ENCODE measurements at regions not wholly inside any gene's neighbourhood (a gene's known extent, or its start where the extent isn't known, plus 50 kb on each side); places are given as distances from the start of the nearest gene placed in this dataset.

DNA sequence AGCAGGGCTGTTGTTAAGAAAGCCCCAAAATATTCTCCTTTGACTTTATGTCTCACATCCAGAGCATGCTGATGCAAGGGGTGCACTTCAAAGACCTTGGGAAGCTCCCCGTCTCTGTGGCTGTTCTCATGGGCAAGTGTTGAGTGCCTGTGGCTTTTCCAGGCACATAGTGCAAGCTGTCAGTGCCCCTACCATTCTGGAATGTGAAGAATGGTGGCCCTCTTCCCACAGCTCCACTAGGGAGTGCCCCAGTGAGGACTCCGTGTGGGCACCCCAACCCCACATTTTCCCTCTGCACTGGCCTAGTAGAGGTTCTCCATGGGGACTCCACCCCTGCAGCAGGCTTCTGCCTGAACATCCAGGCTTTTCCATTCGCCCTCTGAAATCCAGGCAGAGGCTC lies 673.7 kb downstream of the HTR1B start:
- no peaks in the 10 kb centered on the region for H3K27me3 ChIP-seq (ENCODE audit: control insufficient read depth in 1 of 2, insufficient read depth in 2 of 2, low read length in 2 of 2)

More for the DNA sequence above, 673.7 kb downstream of the HTR1B start:
- Histone ChIP-seq H3K9ac (ENCODE audit: insufficient read depth, low read depth, low read length) (no peak overlapping the region), H3K27ac (ENCODE audit: extremely low read length, insufficient read depth, low read length) (no peak overlapping the region), H3K36me3 (replicated peaks in 1 of 2; ENCODE audit: control insufficient read depth in 1 of 2, insufficient read depth in 2 of 2, low read length in 2 of 2) (no peaks in the 10 kb centered on the region), H3K4me1 (ENCODE audit: insufficient read depth, low read length) (peaks cover 21% of the 10 kb centered on the region), H2AFZ (ENCODE audit: low read length) (no peak overlapping the region), H3K9me3 (ENCODE audit: low read length) (peaks cover 12% of the 10 kb centered on the region; the same call in 1 of the 2 replicates), H3K4me2 (ENCODE audit: low read depth, low read length) (peak overlapping the region; percentile 68), H3K4me3 (replicated peaks in 1 of 3; ENCODE audit: insufficient read depth in 1 of 3, low read depth in 2 of 3, low read length in 3 of 3) (peak overlapping the region in 1 of 3 experiments; percentile 46; a peak in 2 of 6 replicates), H3K79me2 (ENCODE audit: insufficient read depth, low read length) (no peaks in the 10 kb centered on the region), H4K20me1 (ENCODE audit: insufficient read depth, low read length) (no peaks in the 10 kb centered on the region)
- DNase-seq (ENCODE audit: low spot score): no peak
- 36% methylated on average over 2 of the region's 3 CpGs for WGBS (ENCODE audit: low lambda C conversion rate)
- no TSS peak for BruUV-seq (replicated peaks)
- ChIA-PET CTCF (ENCODE audit: low intra/inter-chr PET ratio, low total read pairs) (no interaction called here), POLR2A (no interaction called here)
- TF ChIP-seq KLF11 (CRISPR knock-in tag; IDR thresholded peaks at IDR 0.05) (no peak), PITX1 (CRISPR knock-in tag; IDR thresholded peaks at IDR 0.05) (no peak), UBTF (CRISPR knock-in tag; IDR thresholded peaks at IDR 0.05) (no peak), ZSCAN29 (CRISPR knock-in tag; conservative IDR thresholded peaks at IDR 0.05) (no peak), GTF3A (CRISPR knock-in tag; conservative IDR thresholded peaks at IDR 0.05) (no peak), MAZ (IDR thresholded peaks at IDR 0.05; ENCODE audit: borderline replicate concordance, low read depth, low read length) (no peak), MAZ (CRISPR knock-in tag; IDR thresholded peaks at IDR 0.05; ENCODE audit: low read depth) (no peak), FOXK1 (CRISPR knock-in tag; IDR thresholded peaks at IDR 0.05; ENCODE audit: borderline replicate concordance, low read depth) (no peak), ZNF747 (CRISPR knock-in tag; IDR thresholded peaks at IDR 0.05; ENCODE audit: borderline replicate concordance) (no peak), PBX2 (CRISPR knock-in tag; IDR thresholded peaks at IDR 0.05) (no peak)
- no peak for FAIRE-seq
- intact Hi-C loops (cut with micrococcal nuclease; ENCODE audit: unreplicated experiment): no loop called here
- ATAC-seq: peak; percentile 59
- in situ Hi-C loops (cut with HindIII; ENCODE audit: extremely low pct_ligation_motif_present, low pct_unique_long_range_greater_than_20kb): no loop called here

Measured in HepG2 (cell line).